GM12878 (cell line): ENCODE measurements at regions not wholly inside any gene's neighbourhood (a gene's known extent, or its start where the extent isn't known, plus 50 kb on each side); places are given as distances from the start of the nearest gene placed in this dataset.

Experiments
- ATAC-seq: fragments of 200-7000 bp; cut with Tn5 transposase; 3 replicates; pipeline ENCODE4 v1.9.1; 2020; ENCODE audit warnings: mild to moderate bottlenecking, moderate library complexity
- BruUV-seq: library from RNA; stranded (reverse); fragments of 400-500 nt; replicated peaks from 2 replicates; lab custom pipeline; 2021; lab: Mats Ljungman, UMichigan
- CTCF ChIA-PET: fragments of 300-600 bp; sonication (Branson Sonifier 250); formaldehyde crosslinking; extraction: SDS; loops from one replicate; lab custom pipeline; 2021; ENCODE audit warnings: inconsistent platforms; lab: Yijun Ruan, JAX
- POLR2A ChIA-PET: fragments of 350-600 bp; formaldehyde crosslinking; extraction: SDS; loops from one replicate; lab custom pipeline; 2021; ENCODE audit warnings: inconsistent platforms; lab: Charles Lee
- RAD21 ChIA-PET: fragments of 300-600 bp; sonication (Branson Sonifier 250); formaldehyde crosslinking; loops from one replicate; lab custom pipeline; 2023; ENCODE audit warnings: antibody characterized with exemption; ENCODE audit not compliant: unreplicated experiment; lab: Charles Lee
- SMC1A ChIA-PET: fragments of 300-600 bp; sonication (Branson Sonifier 250); formaldehyde crosslinking; loops from one replicate; lab custom pipeline; 2023; ENCODE audit not compliant: unreplicated experiment, uncharacterized antibody; lab: Charles Lee
- DNase-seq: peaks from one replicate; pipeline ENCODE4 v3.0.0-alpha.2; 2011; ENCODE audit warnings: low read depth, low spot score
- FAIRE-seq: peaks from 3 replicates; lab custom pipeline; 2011; peaks lifted over from hg19 to GRCh38; lab: Jason Lieb, UNC
- H2AFZ ChIP-seq: 2 replicates; pipeline ENCODE4 v1.6.0; 2011; ENCODE audit warnings: low read depth, low read length, control low read depth; ENCODE audit not compliant: control insufficient read depth
- H3K27ac ChIP-seq: 2 replicates; pipeline ENCODE4 v1.5.1; 2011; ENCODE audit warnings: control low read depth; ENCODE audit not compliant: control insufficient read depth, insufficient read depth
- H3K27me3 ChIP-seq, 2 experiments: replicated peaks in 1 of 2; 2 replicates each; pipeline versions ENCODE4 v1.6.0 to v1.6.1; 2011; ENCODE audit warnings: low read length in 1 of 2; ENCODE audit not compliant: control insufficient read depth in 2 of 2, insufficient read depth in 2 of 2
- H3K36me3 ChIP-seq, 2 experiments: 2 replicates each; pipeline ENCODE4 v1.5.1; 2011; ENCODE audit warnings: low read length in 1 of 2; ENCODE audit not compliant: control insufficient read depth in 2 of 2, insufficient read depth in 2 of 2
- H3K4me1 ChIP-seq: 2 replicates; pipeline ENCODE4 v1.6.1; 2011; ENCODE audit warnings: mild to moderate bottlenecking, low read length, moderate library complexity, mixed read lengths; ENCODE audit not compliant: control insufficient read depth, insufficient read depth
- H3K4me2 ChIP-seq: 2 replicates; pipeline ENCODE4 v1.6.0; 2011; ENCODE audit warnings: control low read depth; ENCODE audit not compliant: control insufficient read depth, insufficient read depth
- H3K4me3 ChIP-seq: fragments of 200-600 bp; sonication (generic); 2 replicates; pipeline ENCODE4 v1.5.1; 2016
- H3K79me2 ChIP-seq: 2 replicates; pipeline ENCODE4 v1.6.0; 2011; ENCODE audit warnings: low read length; ENCODE audit not compliant: control insufficient read depth, insufficient read depth
- H3K9ac ChIP-seq: 2 replicates; pipeline ENCODE4 v1.8.0; 2011; ENCODE audit warnings: low read length, control low read depth, mixed read lengths; ENCODE audit not compliant: control insufficient read depth, insufficient read depth
- H3K9me3 ChIP-seq: replicated peaks from 3 replicates; pipeline ENCODE4 v1.5.1; 2011; ENCODE audit warnings: mild to moderate bottlenecking, low read length; ENCODE audit not compliant: control insufficient read depth, insufficient read depth
- H4K20me1 ChIP-seq: 2 replicates; pipeline ENCODE4 v1.6.0; 2011; ENCODE audit not compliant: control insufficient read depth, insufficient read depth
- ATF2 ChIP-seq: IDR thresholded peaks from 2 replicates; pipeline ENCODE4 v1.6.1; 2012; ENCODE audit warnings: low read length, inconsistent platforms
- BRCA1 ChIP-seq: IDR thresholded peaks from 2 replicates; pipeline ENCODE4 v1.6.1; 2011; ENCODE audit warnings: low read depth, low read length, improper control_type of control experiment
- CBX3 ChIP-seq: fragments of 200-600 bp; sonication (generic); IDR thresholded peaks from 2 replicates; pipeline ENCODE4 v1.6.1; 2016; ENCODE audit warnings: low read depth, borderline replicate concordance
- CUX1 ChIP-seq: IDR thresholded peaks from 2 replicates; pipeline ENCODE4 v1.6.1; 2012; ENCODE audit warnings: improper control_type of control experiment, low read depth, low read length; ENCODE audit not compliant: insufficient replicate concordance
- HCFC1 ChIP-seq: fragments of 150-350 bp; IDR thresholded peaks from 2 replicates; pipeline ENCODE4 v1.6.1; 2014; ENCODE audit warnings: low read length
- MAX ChIP-seq: IDR thresholded peaks from 2 replicates; pipeline ENCODE4 v1.6.1; 2012; ENCODE audit warnings: low read depth, low read length, improper control_type of control experiment
- USF2 ChIP-seq: IDR thresholded peaks from 2 replicates; pipeline ENCODE4 v1.6.1; 2011; ENCODE audit warnings: low read depth, low read length, improper control_type of control experiment, borderline replicate concordance
- WRNIP1 ChIP-seq: IDR thresholded peaks from 2 replicates; pipeline ENCODE4 v1.6.1; 2011; ENCODE audit warnings: low read depth, low read length, improper control_type of control experiment, borderline replicate concordance
- ZNF217 ChIP-seq: fragments of 450-650 bp; IDR thresholded peaks from 2 replicates; pipeline ENCODE4 v1.6.1; 2017; ENCODE audit warnings: antibody characterized with exemption, mild to moderate bottlenecking
- in situ Hi-C: fragments of 300-500 bp; cut with MboI; formaldehyde crosslinking; loops from 9 replicates; pipeline ENCODE4 v1.14.3; 2018; ENCODE audit warnings: mixed read lengths
- intact Hi-C: fragments of 100-400 bp; cut with micrococcal nuclease; formaldehyde crosslinking; loops from one replicate; pipeline ENCODE4 v1.14.2; 2022; ENCODE audit not compliant: unreplicated experiment
- TF ChIP-seq, protein P1 (sequence below): IDR thresholded peaks from 2 replicates; pipeline ENCODE4 v1.6.1; 2012; ENCODE audit warnings: low read depth, low read length, improper control_type of control experiment
- TF ChIP-seq, protein P2 (sequence below): IDR thresholded peaks from 2 replicates; pipeline ENCODE4 v1.6.1; 2011; ENCODE audit warnings: mild to moderate bottlenecking, low read depth, low read length, moderate library complexity; ENCODE audit not compliant: insufficient replicate concordance

- no peaks in the 10 kb centered on the region for H3K9me3 ChIP-seq
- H2AFZ ChIP-seq = no peak overlapping the region
- no peak for FAIRE-seq
- no TSS peak for BruUV-seq
- ChIA-PET CTCF (no interaction called here), RAD21 (no interaction called here), SMC1A (interaction anchor here (1.4 kb wide), 1 partner anchor 29 kb away, joined by 3 read pairs; no protein-coding TSS in a partner anchor), POLR2A (no interaction called here)
- TF ChIP-seq, protein P1, sequence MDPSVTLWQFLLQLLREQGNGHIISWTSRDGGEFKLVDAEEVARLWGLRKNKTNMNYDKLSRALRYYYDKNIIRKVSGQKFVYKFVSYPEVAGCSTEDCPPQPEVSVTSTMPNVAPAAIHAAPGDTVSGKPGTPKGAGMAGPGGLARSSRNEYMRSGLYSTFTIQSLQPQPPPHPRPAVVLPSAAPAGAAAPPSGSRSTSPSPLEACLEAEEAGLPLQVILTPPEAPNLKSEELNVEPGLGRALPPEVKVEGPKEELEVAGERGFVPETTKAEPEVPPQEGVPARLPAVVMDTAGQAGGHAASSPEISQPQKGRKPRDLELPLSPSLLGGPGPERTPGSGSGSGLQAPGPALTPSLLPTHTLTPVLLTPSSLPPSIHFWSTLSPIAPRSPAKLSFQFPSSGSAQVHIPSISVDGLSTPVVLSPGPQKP = no peak
- TF ChIP-seq BRCA1 (no peak), ATF2 (no peak), ZNF217 (no peak), HCFC1 (no peak), WRNIP1 (no peak), CUX1 (no peak), MAX (no peak), USF2 (no peak), CBX3 (no peak)
- TF ChIP-seq, protein P2, sequence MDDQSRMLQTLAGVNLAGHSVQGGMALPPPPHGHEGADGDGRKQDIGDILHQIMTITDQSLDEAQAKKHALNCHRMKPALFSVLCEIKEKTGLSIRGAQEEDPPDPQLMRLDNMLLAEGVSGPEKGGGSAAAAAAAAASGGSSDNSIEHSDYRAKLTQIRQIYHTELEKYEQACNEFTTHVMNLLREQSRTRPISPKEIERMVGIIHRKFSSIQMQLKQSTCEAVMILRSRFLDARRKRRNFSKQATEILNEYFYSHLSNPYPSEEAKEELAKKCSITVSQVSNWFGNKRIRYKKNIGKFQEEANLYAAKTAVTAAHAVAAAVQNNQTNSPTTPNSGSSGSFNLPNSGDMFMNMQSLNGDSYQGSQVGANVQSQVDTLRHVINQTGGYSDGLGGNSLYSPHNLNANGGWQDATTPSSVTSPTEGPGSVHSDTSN = no peak
- H3K27ac ChIP-seq = no peak overlapping the region
- intact Hi-C loops (no loop called here), in situ Hi-C loops (no loop called here)
- H3K79me2 ChIP-seq = no peaks in the 10 kb centered on the region
- no peak overlapping the region for H3K4me2 ChIP-seq
- DNase-seq = no peak
- no peaks in the 10 kb centered on the region for H4K20me1 ChIP-seq
- H3K9ac ChIP-seq = no peak overlapping the region
- no peaks in the 10 kb centered on the region for H3K36me3 ChIP-seq
- H3K4me3 ChIP-seq = no peak overlapping the region
- no peaks in the 10 kb centered on the region for H3K27me3 ChIP-seq
- no peaks in the 10 kb centered on the region for H3K4me1 ChIP-seq
- ATAC-seq = no peak
Observed at GRCh38 chr5:109619606-109620005, 70.1 kb upstream of the MAN2A1 start.
